ENCODE measurements at regions not wholly inside any gene's neighbourhood (a gene's known extent, or its start where the extent isn't known, plus 50 kb on each side); places are given as distances from the start of the nearest gene placed in this dataset.

GRCh38 chr12:69189378-69189978 lies 49.9 kb upstream of the CPSF6 start (continued):
- TF ChIP-seq MYC (IDR thresholded peaks at IDR 0.05; ENCODE audit: insufficient read depth, insufficient read length, insufficient replicate concordance, low read length, severe bottlenecking) (no peak), TCF3 (IDR thresholded peaks at IDR 0.05; ENCODE audit: borderline replicate concordance, insufficient read depth, low read depth, low read length) (no peak), PML (IDR thresholded peaks at IDR 0.05; ENCODE audit: low read length) (no peak), TAF1 (IDR thresholded peaks at IDR 0.05; ENCODE audit: borderline replicate concordance, low read depth, low read length) (no peak)
